HG03103 (cell line): ENCODE measurements at regions not wholly inside any gene's neighbourhood (a gene's known extent, or its start where the extent isn't known, plus 50 kb on each side); places are given as distances from the start of the nearest gene placed in this dataset.
A peak's percentile ranks its signal among the peaks of the same experiment; 100 is the strongest.

ENCODE experiments used
- ATAC-seq: cut with Tn5 transposase; IDR thresholded peaks from one replicate; pipeline ENCODE4 v1.9.1; 2021; ENCODE audit warnings: low read depth; ENCODE audit not compliant: unreplicated experiment

GRCh38 chr6:149211046-149211571 is 106.4 kb upstream of the TAB2 start:
- peak; percentile 46 for ATAC-seq

- ATAC-seq: no peak
Observed at GRCh38 chr6:149212206-149212605, 105.3 kb upstream of the TAB2 start.

- ATAC-seq: no peak
Observed at GRCh38 chr6:149212892-149213801, 104.4 kb upstream of the TAB2 start.

- ATAC-seq: no peak
Observed at GRCh38 chr6:149213829-149214228, 103.7 kb upstream of the TAB2 start.

GRCh38 chr6:149216459-149216858 is 101.1 kb upstream of the TAB2 start:
- ATAC-seq: no peak

- peak; percentile 39 for ATAC-seq
Observed at GRCh38 chr6:149217466-149217888, 100.0 kb upstream of the TAB2 start.

- ATAC-seq: no peak
Observed at GRCh38 chr6:149218471-149218870, 99.0 kb upstream of the TAB2 start.

- no peak for ATAC-seq
Observed at GRCh38 chr6:149218915-149219314, 98.6 kb upstream of the TAB2 start.

- no peak for ATAC-seq
Observed at GRCh38 chr6:149220882-149221773, 96.4 kb upstream of the TAB2 start.

GRCh38 chr6:149221774-149222070 is 95.8 kb upstream of the TAB2 start:
- no peak for ATAC-seq

GRCh38 chr6:149223120-149223903 is 94.2 kb upstream of the TAB2 start:
- no peak for ATAC-seq

- no peak for ATAC-seq
Observed at GRCh38 chr6:149223904-149224351, 93.6 kb upstream of the TAB2 start.

- ATAC-seq: no peak
Observed at GRCh38 chr6:149224399-149224798, 93.1 kb upstream of the TAB2 start.

GRCh38 chr6:149225370-149225769 is 92.1 kb upstream of the TAB2 start:
- ATAC-seq: no peak

- no peak for ATAC-seq
Observed at GRCh38 chr6:149225946-149226345, 91.6 kb upstream of the TAB2 start.

GRCh38 chr6:149227796-149228195 is 89.7 kb upstream of the TAB2 start:
- ATAC-seq: no peak

GRCh38 chr6:149228311-149228955 is 89.1 kb upstream of the TAB2 start:
- no peak for ATAC-seq

- ATAC-seq: no peak
Observed at GRCh38 chr6:149229096-149229495, 88.4 kb upstream of the TAB2 start.

- ATAC-seq: no peak
Observed at GRCh38 chr6:149230712-149231460, 86.6 kb upstream of the TAB2 start.
